Right ventricle myocardium inferior (tissue), 1 donor: ENCODE measurements at regions not wholly inside any gene's neighbourhood (a gene's known extent, or its start where the extent isn't known, plus 50 kb on each side); places are given as distances from the start of the nearest gene placed in this dataset.
"Not testable (repeated sequence)": the region's sequence is repeated elsewhere in the genome, so short reads cannot be mapped to it uniquely, and the experiment has no call there.

Experiments used
- ATAC-seq: fragments of 200-7000 bp; cut with Tn5 transposase; one replicate; pipeline ENCODE4 v1.9.1; 2020; ENCODE audit warnings: mild to moderate bottlenecking, moderate library complexity
- DNase-seq: peaks from one replicate; pipeline ENCODE4 v3.0.0; 2021; ENCODE audit errors: missing footprints
- intact Hi-C: fragments of 100-400 bp; cut with DNase I; formaldehyde crosslinking; loops from one replicate; pipeline ENCODE4 v1.11.0; 2022
- donor health status: DM: no; HTN: yes; CAD: no; lungs with severe emphysema.

DNA sequence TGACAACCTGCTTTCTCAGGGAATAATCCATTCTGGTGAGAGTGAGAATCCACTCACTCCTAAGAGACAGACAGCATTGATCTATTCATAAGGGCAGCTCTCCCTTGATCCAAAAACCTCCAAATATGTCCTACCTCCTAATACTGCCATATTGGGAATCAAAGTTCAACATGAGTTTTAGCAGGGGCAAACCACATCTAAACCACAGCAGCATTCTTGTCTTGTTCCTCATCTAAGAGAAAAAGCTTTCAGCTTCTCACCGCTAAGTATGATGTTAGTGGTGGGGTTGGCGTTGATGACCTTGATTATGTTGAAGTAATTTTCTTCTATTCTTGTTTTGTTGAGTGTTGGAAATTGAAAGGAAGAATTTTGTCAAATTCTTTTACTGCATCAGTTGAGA is 69.6 kb downstream of the SERTM2 start:
- ATAC-seq (no peak), DNase-seq (no peak)
- intact Hi-C loops = no loop called here

DNA sequence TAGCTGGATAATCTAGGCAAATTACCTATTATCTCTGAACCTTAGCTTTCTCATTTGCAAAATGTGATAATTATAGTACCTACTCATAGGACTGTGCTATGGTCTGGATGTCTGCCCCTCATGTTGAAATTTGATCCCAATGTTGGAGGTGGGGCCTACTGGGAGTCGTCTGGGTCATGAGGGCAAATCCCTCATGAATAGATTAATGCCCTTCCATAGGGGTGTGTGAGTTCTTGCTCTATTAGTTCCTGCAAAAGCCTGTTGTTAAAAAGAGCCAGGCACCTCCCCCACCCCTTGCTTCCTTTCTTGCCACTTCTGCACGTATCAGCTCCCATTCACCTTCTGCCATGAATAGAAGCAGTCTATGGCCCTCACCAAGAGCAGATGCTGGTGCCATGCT is 73.9 kb downstream of the SERTM2 start:
- ATAC-seq (no peak), DNase-seq (no peak)
- intact Hi-C loops = no loop called here

DNA sequence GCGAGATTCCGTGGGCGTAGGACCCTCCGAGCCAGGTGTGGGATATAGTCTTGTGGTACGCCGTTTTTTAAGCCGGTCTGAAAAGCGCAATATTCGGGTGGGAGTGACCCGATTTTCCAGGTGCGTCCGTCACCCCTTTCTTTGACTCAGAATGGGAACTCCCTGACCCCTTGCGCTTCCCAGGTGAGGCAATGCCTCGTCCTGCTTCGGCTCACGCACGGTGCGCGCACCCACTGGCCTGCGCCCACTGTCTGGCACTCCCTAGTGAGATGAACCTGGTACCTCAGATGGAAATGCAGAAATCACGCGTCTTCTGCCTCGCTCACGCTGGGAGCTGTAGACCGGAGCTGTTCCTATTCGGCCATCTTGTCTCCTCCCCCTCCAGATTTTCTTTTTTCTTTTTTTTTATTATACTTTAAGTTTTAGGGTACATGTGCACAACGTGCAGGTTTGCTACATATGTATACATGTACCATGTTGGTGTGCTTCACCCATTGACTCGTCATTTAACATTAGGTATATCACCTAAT is 83.0 kb downstream of the SERTM2 start:
- ATAC-seq, DNase-seq, intact Hi-C loops: not testable (repeated sequence)

- intact Hi-C loops = no loop called here
- no peak for DNase-seq
- ATAC-seq = no peak
Measured at GRCh38 chrX:111597967-111598366, 83.0 kb upstream of the ALG13 start.

GRCh38 chrX:111608724-111609123 is 72.2 kb upstream of the ALG13 start:
- ATAC-seq (no peak), DNase-seq (no peak)
- intact Hi-C loops = no loop called here

DNA sequence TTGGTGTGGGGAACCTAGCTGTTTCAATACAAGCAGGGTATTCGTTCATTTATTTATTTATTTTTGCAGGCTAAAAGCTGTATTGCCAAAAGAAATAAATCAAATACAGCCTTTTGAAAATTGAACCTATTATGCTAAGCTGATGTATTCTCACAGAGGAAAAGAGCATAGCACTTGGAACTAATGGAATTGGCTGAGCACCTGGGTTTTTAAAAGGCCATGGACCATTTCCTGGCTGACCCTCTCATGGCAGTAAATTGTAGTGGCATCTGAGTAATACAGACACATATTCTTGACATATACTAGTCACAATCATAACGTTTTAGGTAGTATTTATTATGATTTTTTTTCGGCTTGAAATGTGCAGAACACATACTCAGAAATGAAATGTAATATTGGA is 71.8 kb upstream of the ALG13 start:
- no peak for DNase-seq
- no peak for ATAC-seq
- intact Hi-C loops = no loop called here

GRCh38 chrX:111615227-111615626 is 65.7 kb upstream of the ALG13 start:
- intact Hi-C loops = no loop called here
- ATAC-seq (no peak), DNase-seq (no peak)

DNA sequence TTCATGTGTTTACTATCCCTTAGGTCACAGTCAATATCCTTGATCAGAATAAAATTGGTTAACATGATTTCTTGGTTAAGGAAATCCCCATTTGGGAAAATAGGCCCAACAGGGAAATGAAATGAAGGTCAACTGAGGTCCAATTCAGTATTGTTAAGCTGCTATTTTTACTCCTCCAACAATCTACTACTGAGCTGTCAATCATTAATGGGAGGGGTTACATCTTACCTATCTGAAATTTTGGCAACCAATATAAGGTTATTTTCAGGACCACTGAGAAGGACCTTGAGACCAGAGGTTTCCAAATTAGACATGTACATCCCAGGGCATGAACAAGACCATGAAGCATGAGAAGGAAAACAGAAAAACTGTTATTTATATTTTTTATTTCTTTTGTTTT is 64.2 kb upstream of the ALG13 start:
- no peak for ATAC-seq

DNA sequence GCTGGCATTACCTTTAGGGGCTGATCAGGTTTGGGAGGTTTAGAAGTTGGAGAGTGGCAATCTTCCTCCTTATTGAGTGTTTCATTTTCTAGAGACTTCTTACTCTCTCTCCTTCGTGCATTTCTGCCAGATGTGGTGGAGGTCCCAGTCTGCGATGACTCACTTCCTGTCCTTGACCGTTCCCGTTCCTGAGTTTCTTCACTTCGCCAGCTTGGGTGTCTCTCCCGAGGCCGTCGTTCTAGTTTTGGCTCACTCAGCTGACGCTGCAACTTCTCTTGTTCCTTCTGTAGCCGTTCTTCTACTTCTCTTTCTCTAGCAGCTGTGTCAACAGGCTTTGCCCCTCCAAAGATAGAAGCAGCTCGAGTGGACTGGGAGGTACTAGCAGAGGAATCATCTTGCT is 60.9 kb upstream of the ALG13 start:
- ATAC-seq, intact Hi-C loops: not testable (repeated sequence)

More for the DNA sequence above, 64.2 kb upstream of the ALG13 start:
- no peak for DNase-seq
- intact Hi-C loops = no loop called here

GRCh38 chrX:111624169-111624568 is 56.8 kb upstream of the ALG13 start:
- intact Hi-C loops = no loop called here
- ATAC-seq (no peak), DNase-seq (peak; percentile 65)

More for the DNA sequence above, 60.9 kb upstream of the ALG13 start:
- not testable (repeated sequence) for DNase-seq

DNA sequence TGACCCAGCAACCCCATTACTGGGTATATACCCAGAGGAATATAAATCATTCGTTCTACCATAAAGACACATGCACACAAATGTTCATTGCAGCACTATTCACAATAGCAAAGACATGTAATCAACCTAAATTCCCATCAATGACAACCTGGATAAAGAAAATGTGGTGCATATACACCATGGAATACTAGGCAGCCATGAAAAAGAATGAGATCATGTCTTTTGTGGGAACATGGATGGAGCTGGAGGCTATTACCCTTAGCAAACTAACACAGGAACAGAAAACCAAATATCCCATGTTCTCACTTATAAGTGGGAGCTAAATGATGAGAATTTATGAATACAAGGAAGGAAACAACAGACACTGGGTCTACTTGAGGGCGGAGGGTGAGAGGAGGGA is 53.7 kb upstream of the ALG13 start:
- DNase-seq, ATAC-seq, intact Hi-C loops: not testable (repeated sequence)
